ENCODE measurements at regions not wholly inside any gene's neighbourhood (a gene's known extent, or its start where the extent isn't known, plus 50 kb on each side); places are given as distances from the start of the nearest gene placed in this dataset.

DNA sequence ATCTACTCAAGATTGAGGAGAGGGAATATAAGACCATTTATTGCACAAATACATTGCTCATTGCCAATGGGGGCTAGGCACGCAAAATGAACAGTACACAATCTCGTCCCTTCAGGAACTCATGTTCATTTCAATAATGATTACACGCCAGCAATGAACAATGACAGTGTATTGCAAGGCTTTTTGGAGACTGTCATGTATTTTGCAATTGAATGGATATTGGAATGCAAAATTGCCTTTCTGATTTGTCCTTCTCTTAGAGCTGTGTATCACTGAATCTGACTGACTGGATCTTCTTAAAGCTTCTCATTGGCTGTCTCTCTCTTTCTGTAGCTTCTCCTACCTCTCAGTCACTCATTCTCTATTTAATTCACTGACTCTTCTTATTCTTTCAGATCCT is 400.2 kb upstream of the DCN start:
- H3K27me3 Mint-ChIP-seq = peaks cover 3 to 7% of the 10 kb centered on the region in 2 donors
- no peak overlapping the region for H3K27ac ChIP-seq (ENCODE audit: low read depth, low read length)
- H3K9me3 ChIP-seq (ENCODE audit: low read length) = no peaks in the 10 kb centered on the region
- H3K27ac Mint-ChIP-seq = no peak overlapping the region
- no peaks in the 10 kb centered on the region for H3K36me3 ChIP-seq (ENCODE audit: insufficient read depth, low read length)
- DNase-seq = no peak
- ChIA-PET POLR2A (interaction anchor here (0.6 kb wide), 1 partner anchor 136 kb away, joined by 5 read pairs; no protein-coding TSS in a partner anchor), CTCF (interaction anchor here (2.1 kb wide), 1 partner anchor 10 kb away, joined by 4 read pairs; no protein-coding TSS in a partner anchor)
- H3K4me1 ChIP-seq (ENCODE audit: insufficient read depth, low read length) = peaks cover 5% of the 10 kb centered on the region
- H3K36me3 Mint-ChIP-seq = peaks cover 0 to 1% (median 0%) of the 10 kb centered on the region in 3 donors
- no peak overlapping the region for H3K4me3 Mint-ChIP-seq
- H3K9me3 Mint-ChIP-seq = no peaks in the 10 kb centered on the region
- H3K4me1 Mint-ChIP-seq = peaks cover 2 to 13% (median 3%) of the 10 kb centered on the region in 3 donors
- H3K27me3 ChIP-seq (ENCODE audit: insufficient read depth, low read length, poor library complexity, severe bottlenecking) = no peaks in the 10 kb centered on the region
- no peak overlapping the region for H3K4me3 ChIP-seq (ENCODE audit: low read length)

DNA sequence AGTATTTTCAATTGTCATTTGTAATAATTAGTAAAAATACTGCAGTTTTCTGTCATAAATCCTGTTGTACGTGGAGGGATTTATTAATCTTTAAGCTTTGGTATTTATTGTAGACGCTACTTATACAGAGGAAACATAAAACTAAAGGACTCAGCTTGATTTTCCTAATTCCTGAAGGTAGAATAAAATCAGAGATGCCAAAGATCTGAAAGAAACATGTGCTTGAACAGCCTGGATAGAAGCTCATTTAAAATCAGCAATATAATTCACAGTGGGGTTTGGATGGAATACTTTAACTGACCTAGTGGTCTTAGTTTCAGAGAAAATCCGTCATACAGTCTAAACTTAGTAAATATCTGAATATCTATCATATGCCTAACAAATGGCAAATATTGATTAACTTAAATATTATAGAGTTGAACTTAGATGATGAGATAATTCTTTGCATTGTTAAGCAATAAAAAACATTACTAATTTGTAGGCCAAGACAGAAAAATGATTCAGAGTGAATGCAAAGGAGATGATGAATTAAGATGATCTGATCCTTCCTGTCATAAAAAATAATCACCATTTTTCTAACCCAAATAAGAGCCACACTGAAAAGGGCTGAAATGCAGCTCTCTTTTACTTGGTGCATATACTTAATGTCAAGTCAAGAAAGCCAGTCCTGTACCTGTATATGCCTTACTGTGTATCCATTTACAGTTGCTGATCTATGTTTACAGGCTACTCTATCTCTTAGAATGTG is 397.1 kb upstream of the DCN start:
- peaks cover 5 to 17% (median 7%) of the 10 kb centered on the region in 3 donors for H3K4me1 Mint-ChIP-seq
- H3K27me3 ChIP-seq (ENCODE audit: insufficient read depth, low read length, poor library complexity, severe bottlenecking) = no peaks in the 10 kb centered on the region
- H3K9me3 Mint-ChIP-seq = no peaks in the 10 kb centered on the region
- H3K4me3 ChIP-seq (ENCODE audit: low read length) = no peak overlapping the region
- H3K27ac ChIP-seq (ENCODE audit: low read depth, low read length) = no peak overlapping the region
- no peak overlapping the region for H3K4me3 Mint-ChIP-seq
- no peak overlapping the region for H3K27ac Mint-ChIP-seq
- no peaks in the 10 kb centered on the region for H3K36me3 Mint-ChIP-seq
- peaks cover 9% of the 10 kb centered on the region for H3K4me1 ChIP-seq (ENCODE audit: insufficient read depth, low read length)
- H3K9me3 ChIP-seq (ENCODE audit: low read length) = no peaks in the 10 kb centered on the region
- peaks cover 3 to 7% of the 10 kb centered on the region in 2 donors for H3K27me3 Mint-ChIP-seq
- POLR2A ChIA-PET = no interaction called here
- H3K36me3 ChIP-seq (ENCODE audit: insufficient read depth, low read length) = no peaks in the 10 kb centered on the region
- CTCF ChIA-PET = interaction anchor here (0.7 to 3.3 kb wide), 6 partner anchors 12 to 985 kb away, joined by 3 to 15 read pairs (median 6); partner anchors contain the start of gene BTG1
- DNase-seq = no peak

DNA sequence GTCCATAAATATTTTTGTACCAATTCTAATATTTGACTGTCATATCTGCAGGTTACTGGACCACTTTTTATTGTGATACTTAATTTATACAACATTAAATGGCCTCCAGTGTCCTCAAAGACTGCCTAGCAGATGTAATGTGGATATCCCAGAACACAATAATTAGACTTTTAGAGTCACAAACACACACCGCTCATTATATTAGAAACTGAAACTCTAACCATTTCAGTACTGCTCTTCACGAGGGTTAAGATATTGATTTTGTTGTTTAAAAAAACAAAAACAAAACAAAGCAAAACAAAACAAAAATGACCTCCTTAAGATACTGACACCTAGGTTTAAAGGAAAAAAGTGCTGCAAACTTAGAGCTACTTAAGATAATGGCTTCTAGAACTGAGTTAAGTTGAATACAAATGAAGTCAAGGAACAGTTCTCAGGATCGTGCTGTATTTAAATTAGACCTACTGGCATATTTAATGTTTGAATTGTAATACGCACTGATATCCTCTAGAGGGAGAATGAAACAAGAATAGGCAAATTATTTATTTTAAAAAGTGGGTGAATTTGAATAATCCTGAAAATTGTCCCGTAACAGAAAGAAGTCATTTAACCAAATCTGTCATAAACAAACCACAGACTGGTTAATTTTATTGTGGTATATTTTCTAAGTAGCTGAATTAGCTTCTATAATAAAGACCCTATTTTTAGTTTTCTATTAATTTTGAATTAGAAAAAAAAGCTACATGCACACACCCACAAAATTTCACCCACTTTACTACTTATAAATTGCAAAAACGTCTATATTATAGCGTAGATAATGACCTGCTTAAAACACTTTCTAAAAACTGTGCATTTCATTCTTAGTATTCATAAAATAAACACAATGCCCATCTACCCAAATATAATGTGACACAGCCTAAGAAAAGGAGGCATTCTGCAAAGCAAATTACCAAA is 395.2 kb upstream of the DCN start:
- peaks cover 5 to 17% (median 7%) of the 10 kb centered on the region in 3 donors for H3K4me1 Mint-ChIP-seq
- POLR2A ChIA-PET = interaction anchor here (1.0 kb wide), 1 partner anchor 569 kb away, joined by 3 read pairs; no protein-coding TSS in a partner anchor

DNA sequence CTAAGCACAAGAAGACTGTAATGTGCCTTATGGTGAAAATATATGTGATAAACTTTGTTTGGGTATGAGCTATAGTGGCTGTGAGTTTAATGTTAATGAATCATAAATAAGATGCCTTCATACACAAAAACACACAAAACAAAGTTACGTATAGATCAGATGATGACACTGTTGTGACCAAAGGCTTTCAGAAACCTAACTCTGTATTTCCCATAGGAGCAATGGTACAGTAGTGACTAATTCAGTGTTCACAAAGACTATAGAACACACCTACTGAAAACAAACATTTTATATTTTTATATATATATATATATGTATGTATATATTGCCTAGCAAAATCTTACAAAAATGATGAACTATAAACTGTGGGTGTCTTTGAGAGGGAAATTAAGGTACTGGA is 393.8 kb upstream of the DCN start:
- no peaks in the 10 kb centered on the region for H3K27me3 ChIP-seq (ENCODE audit: insufficient read depth, low read length, poor library complexity, severe bottlenecking)
- ChIA-PET POLR2A (no interaction called here), CTCF (no interaction called here)
- H3K36me3 ChIP-seq (ENCODE audit: insufficient read depth, low read length) = no peaks in the 10 kb centered on the region
- Mint-ChIP-seq H3K27me3 (peaks cover 0 to 7% of the 10 kb centered on the region in 2 donors), H3K9me3 (no peaks in the 10 kb centered on the region), H3K4me3 (no peak overlapping the region), H3K36me3 (no peaks in the 10 kb centered on the region), H3K4me1 (peaks cover 5 to 17% (median 7%) of the 10 kb centered on the region in 3 donors), H3K27ac (no peak overlapping the region)
- no peak for DNase-seq
- H3K4me3 ChIP-seq (ENCODE audit: low read length) = no peak overlapping the region
- no peaks in the 10 kb centered on the region for H3K9me3 ChIP-seq (ENCODE audit: low read length)
- no peak overlapping the region for H3K27ac ChIP-seq (ENCODE audit: low read depth, low read length)
- H3K4me1 ChIP-seq (ENCODE audit: insufficient read depth, low read length) = peaks cover 9% of the 10 kb centered on the region

More for the DNA sequence above, 395.2 kb upstream of the DCN start:
- Histone ChIP-seq H3K27ac (ENCODE audit: low read depth, low read length) (no peak overlapping the region), H3K9me3 (ENCODE audit: low read length) (no peaks in the 10 kb centered on the region), H3K36me3 (ENCODE audit: insufficient read depth, low read length) (no peaks in the 10 kb centered on the region), H3K4me1 (ENCODE audit: insufficient read depth, low read length) (peaks cover 9% of the 10 kb centered on the region), H3K27me3 (ENCODE audit: insufficient read depth, low read length, poor library complexity, severe bottlenecking) (no peaks in the 10 kb centered on the region), H3K4me3 (ENCODE audit: low read length) (peak overlapping the region; percentile 47)
- DNase-seq = peak in 2 of 5 donors; percentile 26 to 34
- H3K4me3 Mint-ChIP-seq = peak overlapping the region; percentile 73 to 88 (median 83)
- no peaks in the 10 kb centered on the region for H3K9me3 Mint-ChIP-seq
- CTCF ChIA-PET = interaction anchor here (1.2 to 3.3 kb wide), 5 partner anchors 10 to 993 kb away, joined by 3 to 15 read pairs (median 5); partner anchors contain the start of gene BTG1
- peak overlapping the region in 5 of 8 donors; percentile 63 to 92 (median 85) for H3K27ac Mint-ChIP-seq
- no peaks in the 10 kb centered on the region for H3K36me3 Mint-ChIP-seq
- peaks cover under 1 to 3% of the 10 kb centered on the region in 2 donors for H3K27me3 Mint-ChIP-seq

DNA sequence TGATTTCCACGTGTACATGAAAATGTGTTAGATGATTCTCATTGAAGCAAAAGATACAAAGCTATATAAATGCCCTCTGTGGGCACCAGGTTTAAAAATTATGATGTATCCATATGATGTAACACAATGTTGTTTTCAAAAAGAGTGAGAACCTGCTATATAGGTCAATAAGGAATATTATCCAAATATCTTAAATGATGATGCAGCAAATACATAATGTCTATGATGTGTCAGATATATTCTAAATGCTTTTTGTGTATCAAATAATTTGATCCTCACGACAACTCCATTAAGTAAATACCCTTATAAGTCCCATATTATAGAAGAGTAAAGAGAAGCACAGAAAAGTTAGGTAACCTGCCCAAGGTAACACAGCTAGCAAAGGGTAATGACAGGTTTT is 393.0 kb upstream of the DCN start:
- Mint-ChIP-seq H3K4me1 (peaks cover 5 to 17% (median 7%) of the 10 kb centered on the region in 3 donors), H3K36me3 (no peaks in the 10 kb centered on the region), H3K9me3 (no peaks in the 10 kb centered on the region), H3K4me3 (no peak overlapping the region), H3K27ac (no peak overlapping the region), H3K27me3 (peaks cover 0 to 7% of the 10 kb centered on the region in 2 donors)
- Histone ChIP-seq H3K27me3 (ENCODE audit: insufficient read depth, low read length, poor library complexity, severe bottlenecking) (no peaks in the 10 kb centered on the region), H3K27ac (ENCODE audit: low read depth, low read length) (no peak overlapping the region), H3K4me1 (ENCODE audit: insufficient read depth, low read length) (peaks cover 9% of the 10 kb centered on the region), H3K9me3 (ENCODE audit: low read length) (no peaks in the 10 kb centered on the region), H3K4me3 (ENCODE audit: low read length) (no peak overlapping the region), H3K36me3 (ENCODE audit: insufficient read depth, low read length) (no peaks in the 10 kb centered on the region)
- CTCF ChIA-PET = no interaction called here
- POLR2A ChIA-PET = no interaction called here
- no peak for DNase-seq

DNA sequence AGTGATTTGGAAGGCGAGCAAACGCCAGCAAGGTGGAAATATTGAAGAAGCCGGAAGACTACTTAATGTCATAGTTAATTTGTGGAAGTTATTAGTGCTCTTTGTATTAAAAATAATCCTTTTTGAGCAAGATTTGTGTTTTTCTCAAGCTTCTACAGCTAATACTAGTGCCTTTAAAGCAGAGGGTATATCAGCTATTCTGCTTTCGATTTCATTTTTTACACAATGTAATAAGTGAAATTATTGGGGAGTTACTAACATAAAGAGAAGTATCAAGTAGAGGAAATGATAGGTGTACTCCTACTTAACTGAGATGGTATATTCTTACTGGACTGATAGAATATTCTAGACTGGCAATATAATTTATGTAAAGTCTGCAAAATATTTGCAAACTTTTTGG is 392.4 kb upstream of the DCN start:
- H3K36me3 Mint-ChIP-seq = no peaks in the 10 kb centered on the region
- H3K4me3 Mint-ChIP-seq = no peak overlapping the region
- Histone ChIP-seq H3K27me3 (ENCODE audit: insufficient read depth, low read length, poor library complexity, severe bottlenecking) (no peaks in the 10 kb centered on the region), H3K27ac (ENCODE audit: low read depth, low read length) (no peak overlapping the region), H3K36me3 (ENCODE audit: insufficient read depth, low read length) (no peaks in the 10 kb centered on the region), H3K9me3 (ENCODE audit: low read length) (no peaks in the 10 kb centered on the region), H3K4me3 (ENCODE audit: low read length) (no peak overlapping the region), H3K4me1 (ENCODE audit: insufficient read depth, low read length) (peaks cover 9% of the 10 kb centered on the region)
- H3K9me3 Mint-ChIP-seq = no peaks in the 10 kb centered on the region
- H3K27me3 Mint-ChIP-seq = peaks cover 0 to 7% of the 10 kb centered on the region in 2 donors
- no peak for DNase-seq
- H3K4me1 Mint-ChIP-seq = peaks cover 5 to 17% (median 7%) of the 10 kb centered on the region in 3 donors
- peak overlapping the region in 1 of 8 donors; percentile 41 for H3K27ac Mint-ChIP-seq
- ChIA-PET CTCF (no interaction called here), POLR2A (no interaction called here)

DNA sequence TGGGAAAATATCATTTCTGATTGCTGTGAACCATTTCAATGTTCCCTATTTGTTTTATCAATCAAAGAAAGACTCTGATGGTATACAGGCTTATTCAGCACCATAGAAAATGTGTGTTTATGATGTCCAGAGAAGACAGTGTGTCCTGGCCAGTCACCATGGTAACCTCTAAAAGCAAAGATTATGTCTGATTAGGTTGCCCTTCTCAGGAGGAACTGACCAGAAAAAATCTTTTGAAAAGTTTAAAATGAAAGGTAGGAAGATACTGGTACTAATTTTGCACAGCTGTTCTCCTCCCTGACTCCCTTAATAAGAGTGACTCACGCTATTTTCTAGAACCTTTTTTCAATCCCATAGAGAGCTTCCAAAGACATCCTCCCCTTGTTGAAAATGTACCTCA is 391.8 kb upstream of the DCN start:
- H3K36me3 ChIP-seq (ENCODE audit: insufficient read depth, low read length) = no peaks in the 10 kb centered on the region
- H3K4me1 ChIP-seq (ENCODE audit: insufficient read depth, low read length) = peaks cover 9% of the 10 kb centered on the region
- no peak for DNase-seq
- H3K27me3 ChIP-seq (ENCODE audit: insufficient read depth, low read length, poor library complexity, severe bottlenecking) = no peaks in the 10 kb centered on the region
- Mint-ChIP-seq H3K4me3 (no peak overlapping the region), H3K36me3 (no peaks in the 10 kb centered on the region), H3K9me3 (no peaks in the 10 kb centered on the region), H3K4me1 (peaks cover 5 to 16% (median 7%) of the 10 kb centered on the region in 3 donors), H3K27me3 (peaks cover 0 to 7% of the 10 kb centered on the region in 2 donors), H3K27ac (no peak overlapping the region)
- ChIA-PET CTCF (interaction anchor here (0.7 kb wide), 1 partner anchor 10 kb away, joined by 3 read pairs; no protein-coding TSS in a partner anchor), POLR2A (no interaction called here)
- no peak overlapping the region for H3K4me3 ChIP-seq (ENCODE audit: low read length)
- H3K27ac ChIP-seq (ENCODE audit: low read depth, low read length) = no peak overlapping the region
- H3K9me3 ChIP-seq (ENCODE audit: low read length) = no peaks in the 10 kb centered on the region
